Skin epidermis (tissue), 12 donors: ENCODE measurements at regions not wholly inside any gene's neighbourhood (a gene's known extent, or its start where the extent isn't known, plus 50 kb on each side); places are given as distances from the start of the nearest gene placed in this dataset.

Source experiments
- H3K27ac ChIP-seq, 21 experiments: fragments of 200-600 bp; sonication (generic) in 11 of 21; one replicate each; pipeline ENCODE4 v1.5.0; 2020; ENCODE audit warnings: mild to moderate bottlenecking in 3 of 21, inconsistent platforms in 2 of 21, moderate library complexity in 2 of 21
- H3K4me3 ChIP-seq, 7 experiments: fragments of 200-600 bp; sonication (generic) in 2 of 7; one replicate each; pipeline ENCODE4 v1.5.0; 2020; ENCODE audit warnings: inconsistent platforms in 2 of 7, mild to moderate bottlenecking in 2 of 7, moderate library complexity in 1 of 7

GRCh38 chr6:164929408-164929977 lies 379.9 kb downstream of the C6orf118 start:
- Histone ChIP-seq H3K4me3 (no peak overlapping the region), H3K27ac (no peak overlapping the region)

DNA sequence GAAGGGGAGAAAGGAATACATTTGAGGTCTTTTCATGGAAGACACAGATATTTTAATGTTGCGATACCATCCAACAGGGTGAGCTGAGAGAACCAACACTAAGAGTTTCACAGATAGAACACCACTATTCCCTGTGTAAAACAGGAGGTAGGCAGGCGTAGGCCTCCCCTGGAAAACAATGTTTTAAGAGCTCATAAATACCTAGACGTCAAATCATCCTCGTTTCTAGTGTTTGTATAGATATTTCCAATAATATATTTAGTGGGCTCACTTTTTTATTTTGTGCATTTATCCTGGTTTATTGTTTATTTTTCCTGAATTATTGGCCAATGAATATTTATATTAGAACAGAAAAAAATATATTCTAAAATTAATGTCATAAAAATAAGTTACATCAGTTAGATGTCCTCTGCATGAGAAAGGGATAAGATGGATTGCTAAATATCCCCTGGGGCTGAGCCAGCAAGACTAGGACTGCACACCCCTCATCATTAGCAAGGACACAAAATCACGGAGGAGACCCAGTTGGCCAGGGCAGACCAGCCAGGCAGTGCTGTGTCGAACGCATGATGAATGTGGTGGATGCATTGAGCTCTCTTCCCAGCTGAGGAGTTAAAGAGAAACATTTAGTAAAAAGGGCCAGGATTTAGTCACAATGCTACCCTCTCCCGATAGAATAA lies 380.5 kb downstream of the C6orf118 start:
- no peak overlapping the region for H3K4me3 ChIP-seq
- H3K27ac ChIP-seq, result no peak overlapping the region

DNA sequence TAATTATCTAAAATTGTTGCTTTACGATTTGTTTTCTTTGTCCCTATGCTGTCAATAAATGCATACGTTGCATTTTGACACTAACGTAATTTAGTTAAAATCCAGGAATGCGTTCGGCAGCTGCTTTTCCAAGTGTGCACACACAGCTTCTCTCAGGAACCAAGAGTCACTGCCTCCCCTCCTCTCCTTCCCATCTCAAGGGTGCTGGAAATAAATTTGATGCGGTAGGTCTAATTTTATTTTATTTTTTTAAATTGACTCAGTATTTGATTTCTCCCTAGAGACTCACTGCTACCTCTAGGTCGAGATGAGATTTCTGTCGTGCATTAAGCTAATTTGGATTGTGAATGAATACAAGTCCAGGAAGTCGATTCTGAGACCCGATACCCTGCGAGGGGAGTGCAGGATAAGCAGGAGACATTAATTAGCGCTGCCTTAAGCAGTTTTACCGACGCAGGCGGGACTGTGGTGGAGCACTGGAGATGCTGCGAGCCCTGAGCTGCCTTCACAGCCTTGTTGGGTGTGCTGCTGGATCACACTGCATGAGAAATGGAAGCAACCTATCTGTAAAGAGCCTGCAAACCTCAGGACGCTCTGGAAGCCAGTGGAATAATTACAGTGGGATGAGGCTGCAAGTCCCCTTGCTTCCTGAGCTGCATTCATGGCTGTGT lies 381.2 kb downstream of the C6orf118 start:
- no peak overlapping the region for H3K27ac ChIP-seq
- no peak overlapping the region for H3K4me3 ChIP-seq

DNA sequence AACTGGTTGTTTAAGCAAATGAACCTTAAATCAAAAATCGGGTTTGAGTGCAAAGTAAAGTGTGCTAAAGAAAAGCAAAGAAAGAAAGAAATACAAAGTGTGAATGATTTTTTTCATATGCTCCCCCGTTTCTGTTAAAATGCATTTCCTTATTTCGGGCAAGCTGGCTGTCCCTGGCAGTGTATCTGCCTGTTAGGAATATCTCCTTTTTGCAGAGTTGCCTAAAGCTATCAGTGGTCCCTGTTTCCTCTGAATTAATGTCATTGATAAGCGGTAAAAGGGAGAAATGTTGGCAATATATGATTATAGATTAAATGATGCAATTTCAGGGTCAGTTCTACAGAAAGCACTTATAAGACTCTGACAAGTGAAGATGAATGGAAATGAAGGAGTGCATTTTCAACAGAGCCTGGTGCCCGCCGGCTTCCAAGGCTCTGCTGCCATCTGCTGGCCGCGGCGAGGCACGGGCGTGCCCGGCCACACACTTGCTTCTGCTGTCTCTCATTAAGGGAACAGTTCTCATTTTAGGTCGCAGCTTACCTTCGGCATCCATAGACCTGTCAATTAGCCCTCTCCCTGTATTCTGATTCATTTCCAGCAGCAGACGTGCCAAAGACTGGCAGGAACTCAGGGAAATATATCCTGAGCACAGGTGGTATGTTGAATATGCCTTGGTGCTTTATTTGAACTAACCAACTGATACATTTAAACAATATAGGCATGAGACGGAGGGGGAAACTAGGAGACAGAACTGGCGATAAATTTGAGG lies 381.9 kb downstream of the C6orf118 start:
- Histone ChIP-seq H3K4me3 (no peak overlapping the region), H3K27ac (no peak overlapping the region)

DNA sequence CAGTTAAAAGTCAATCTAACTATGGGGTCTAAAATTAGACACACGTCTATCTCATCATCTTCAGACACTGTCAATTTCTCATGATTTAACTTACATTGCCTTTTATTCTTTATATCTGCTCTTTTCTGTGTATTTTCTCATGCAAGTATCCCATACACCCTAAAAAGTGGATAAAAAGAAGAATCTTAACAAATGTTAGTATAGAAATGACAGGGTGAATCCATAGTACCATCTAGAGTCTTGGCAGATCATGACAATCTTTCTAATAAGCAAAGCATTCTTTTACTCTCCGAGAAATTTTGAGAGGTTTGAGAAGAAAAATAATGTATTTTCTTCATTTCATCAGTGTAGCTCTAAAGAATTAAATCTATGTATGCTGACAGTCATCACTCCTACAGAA lies 382.7 kb downstream of the C6orf118 start:
- no peak overlapping the region for H3K27ac ChIP-seq

GRCh38 chr6:164925681-164926530 lies 383.5 kb downstream of the C6orf118 start:
- Histone ChIP-seq H3K27ac (no peak overlapping the region), H3K4me3 (no peak overlapping the region)

More for the DNA sequence above, 382.7 kb downstream of the C6orf118 start:
- H3K4me3 ChIP-seq, result no peak overlapping the region

DNA sequence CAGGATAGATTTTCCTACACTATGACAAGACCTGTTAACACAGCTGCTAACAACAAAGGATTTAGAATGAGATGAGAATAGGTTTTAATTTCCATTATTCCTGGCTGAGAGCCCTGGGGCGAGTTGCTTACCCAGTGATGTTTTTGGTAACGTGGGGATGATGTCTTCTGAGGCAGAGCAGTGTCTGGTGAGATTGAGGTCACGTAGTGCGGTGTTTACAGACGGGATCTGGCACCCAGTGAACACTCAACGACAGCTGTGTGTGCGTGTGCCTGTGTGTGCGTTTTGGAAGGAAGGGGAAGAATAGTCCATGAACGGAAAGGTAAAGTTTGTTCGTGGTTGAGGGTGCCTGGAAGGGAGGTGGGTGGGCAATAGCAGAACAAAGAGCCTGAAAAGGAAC lies 384.7 kb downstream of the C6orf118 start:
- Histone ChIP-seq H3K27ac (no peak overlapping the region), H3K4me3 (no peak overlapping the region)

DNA sequence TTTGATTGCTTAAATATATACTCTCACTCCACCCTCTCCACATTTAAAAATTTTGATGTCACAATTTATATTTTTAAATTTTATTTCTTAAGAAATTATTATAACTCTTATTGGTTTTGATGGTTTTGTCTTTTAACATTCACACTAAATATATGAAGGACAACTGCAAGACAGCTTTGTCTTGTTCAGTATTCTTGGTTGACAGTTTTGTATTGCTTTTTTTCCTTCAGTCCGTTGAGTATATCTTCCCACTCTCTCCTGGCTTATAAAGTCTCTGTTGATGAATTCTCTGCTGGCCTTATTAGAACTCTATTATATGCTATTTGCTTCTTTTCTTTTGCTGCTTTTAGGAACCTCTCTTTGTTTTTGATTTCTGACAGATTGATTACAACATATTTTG lies 392.2 kb downstream of the C6orf118 start:
- no peak overlapping the region for H3K4me3 ChIP-seq
- H3K27ac ChIP-seq, result no peak overlapping the region

DNA sequence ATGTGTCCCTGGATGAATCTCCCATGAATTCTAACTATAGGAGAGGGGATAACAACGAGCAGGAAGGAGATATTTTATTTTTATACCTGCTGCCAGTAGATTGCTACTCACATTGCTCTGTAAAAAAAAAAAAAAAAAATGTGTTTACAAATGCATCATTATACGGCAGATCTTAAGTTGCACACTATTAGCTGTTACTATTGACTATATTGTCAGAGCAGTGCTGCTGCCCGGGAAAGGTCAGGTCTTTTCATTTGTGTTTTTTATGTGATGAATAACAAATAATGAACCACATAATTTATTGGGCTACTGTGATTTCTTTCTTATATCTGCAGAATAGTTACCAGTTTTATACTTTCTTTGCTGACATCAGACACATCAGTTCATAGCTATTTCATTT lies 393.3 kb downstream of the C6orf118 start:
- H3K27ac ChIP-seq, result no peak overlapping the region
- H3K4me3 ChIP-seq, result no peak overlapping the region

- H3K4me3 ChIP-seq, result no peak overlapping the region
- no peak overlapping the region for H3K27ac ChIP-seq
Measured at GRCh38 chr6:164911873-164912580, 397.4 kb downstream of the C6orf118 start.

DNA sequence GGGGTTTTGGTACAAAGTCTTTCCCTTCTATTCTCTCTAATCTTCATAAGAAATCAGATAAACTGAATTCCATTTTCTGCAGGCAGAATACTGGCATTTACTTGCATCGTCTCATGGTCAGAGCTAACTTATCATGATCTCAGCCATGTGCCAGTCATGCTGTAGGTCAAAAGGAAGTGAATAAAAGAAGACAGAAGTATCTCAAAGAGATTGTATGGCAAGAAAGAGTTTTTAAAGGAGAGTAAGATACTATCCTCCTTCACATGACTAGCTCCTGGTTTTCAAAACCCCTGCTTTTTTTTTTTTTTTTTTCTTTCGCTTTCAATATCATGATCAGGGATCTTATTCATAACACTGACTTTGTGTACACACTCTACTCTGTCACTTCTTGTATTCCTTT lies 398.3 kb downstream of the C6orf118 start:
- no peak overlapping the region for H3K27ac ChIP-seq
- H3K4me3 ChIP-seq, result no peak overlapping the region

- no peak overlapping the region for H3K4me3 ChIP-seq
Measured at GRCh38 chr6:164906766-164907165, 402.6 kb downstream of the C6orf118 start.

DNA sequence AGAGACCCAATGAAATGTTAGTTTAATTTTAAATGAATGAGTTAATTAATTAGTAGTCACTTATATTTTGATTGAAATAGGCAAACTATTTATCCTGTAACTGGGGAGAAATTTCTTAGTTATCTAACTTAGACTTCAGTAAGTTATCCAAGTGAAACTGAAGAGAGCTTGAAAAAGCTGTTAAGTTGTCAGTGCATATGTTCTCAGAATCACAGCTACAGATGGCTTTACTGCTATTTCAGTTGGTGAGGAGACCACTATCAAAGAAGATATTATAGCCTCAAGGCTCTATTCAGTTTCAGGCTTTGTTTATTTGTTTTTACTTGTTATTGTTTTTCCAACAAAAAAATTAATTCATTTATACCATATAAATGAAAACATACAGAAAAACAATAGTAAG lies 404.1 kb downstream of the C6orf118 start:
- Histone ChIP-seq H3K27ac (no peak overlapping the region), H3K4me3 (no peak overlapping the region)

More at GRCh38 chr6:164906766-164907165, 402.6 kb downstream of the C6orf118 start:
- H3K27ac ChIP-seq, result no peak overlapping the region

DNA sequence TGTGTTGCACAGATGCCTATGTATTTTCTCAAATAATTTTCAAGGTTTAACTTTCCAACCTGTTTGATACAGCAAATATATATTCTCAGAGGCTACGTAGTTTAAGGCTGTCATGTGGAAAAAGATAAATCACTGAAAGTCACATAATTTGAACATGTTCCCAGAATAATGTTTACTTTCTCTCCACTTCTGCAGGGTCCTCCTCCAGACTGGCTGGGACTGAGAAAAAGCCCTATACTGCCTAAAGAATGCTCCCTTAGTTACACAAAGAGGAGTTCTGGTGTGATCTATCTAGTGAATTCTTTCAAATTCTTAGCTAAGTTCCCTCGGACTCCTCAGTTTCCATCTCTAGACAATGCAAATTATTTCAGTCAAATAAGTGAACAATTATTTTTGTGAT lies 411.0 kb downstream of the C6orf118 start:
- Histone ChIP-seq H3K27ac (no peak overlapping the region), H3K4me3 (no peak overlapping the region)

DNA sequence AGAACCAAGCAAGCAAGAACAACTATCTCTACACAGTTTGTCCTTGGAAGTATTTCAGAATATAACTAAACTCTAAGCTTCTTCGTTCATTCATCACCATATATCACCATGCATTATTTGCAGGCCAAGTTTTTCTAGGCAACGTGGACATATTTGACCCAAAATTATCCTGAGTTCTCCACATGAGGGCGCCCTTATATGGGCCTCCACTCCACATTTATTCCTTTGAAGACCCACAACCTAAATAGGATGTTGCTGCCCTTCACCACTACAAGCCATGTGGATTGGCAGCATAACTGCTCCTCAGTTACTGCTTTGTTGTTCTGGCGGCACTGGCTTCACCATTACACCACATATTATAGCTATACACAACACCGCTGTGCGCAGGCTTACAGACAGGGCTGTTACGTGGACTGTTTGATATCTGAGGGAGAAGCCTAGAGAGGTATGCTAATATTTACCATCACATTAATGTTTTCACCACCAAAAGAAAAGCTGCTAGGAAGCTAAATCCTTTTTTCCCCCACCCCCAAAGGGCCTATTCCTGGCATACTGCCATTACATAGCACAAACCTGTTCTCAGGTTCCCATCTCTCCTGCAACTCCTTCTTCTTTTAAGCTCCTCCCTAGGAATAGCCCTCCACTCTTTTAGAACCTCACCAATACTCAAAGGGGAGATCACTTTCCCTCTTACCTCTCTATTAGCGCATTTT lies 411.7 kb downstream of the C6orf118 start:
- H3K27ac ChIP-seq, result no peak overlapping the region

DNA sequence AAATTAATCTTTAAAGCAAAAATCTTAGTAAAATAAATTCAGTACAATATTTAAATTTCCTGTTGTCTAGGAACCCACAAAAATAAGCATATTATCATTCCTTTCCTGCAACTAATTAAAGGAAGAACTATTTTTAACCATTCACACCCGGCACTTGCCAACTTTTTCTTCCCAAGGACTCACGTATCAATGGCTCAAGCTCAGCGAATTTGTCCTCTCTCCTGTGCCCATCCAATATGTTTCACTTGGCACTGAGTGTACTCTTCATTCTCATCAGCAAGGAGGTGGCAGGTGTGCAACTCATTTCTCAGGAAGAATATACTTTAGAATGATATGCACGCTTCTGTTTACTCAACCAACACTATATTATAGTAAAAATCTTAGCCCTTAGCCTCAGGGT lies 419.4 kb downstream of the C6orf118 start:
- H3K4me3 ChIP-seq, result no peak overlapping the region
- H3K27ac ChIP-seq, result no peak overlapping the region

More for the DNA sequence above, 411.7 kb downstream of the C6orf118 start:
- H3K4me3 ChIP-seq, result no peak overlapping the region

DNA sequence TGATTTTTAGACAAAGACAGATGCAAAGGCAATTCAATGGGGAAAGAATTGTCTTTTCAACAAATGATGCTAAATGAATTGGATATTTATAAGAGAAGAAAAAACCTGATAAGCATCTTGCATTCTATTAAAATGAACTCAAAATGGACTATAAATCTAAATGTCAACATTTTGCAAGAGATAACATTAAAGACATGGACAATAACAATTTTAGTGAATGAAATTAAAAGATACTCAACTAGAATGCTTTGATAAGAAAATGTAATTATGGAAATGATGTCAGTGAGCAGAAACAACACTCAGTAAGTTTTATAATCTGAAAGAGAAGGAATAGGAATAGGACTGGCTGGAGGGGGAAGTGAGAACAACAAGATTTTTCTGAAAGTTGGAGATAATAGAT lies 421.7 kb downstream of the C6orf118 start:
- no peak overlapping the region for H3K27ac ChIP-seq

DNA sequence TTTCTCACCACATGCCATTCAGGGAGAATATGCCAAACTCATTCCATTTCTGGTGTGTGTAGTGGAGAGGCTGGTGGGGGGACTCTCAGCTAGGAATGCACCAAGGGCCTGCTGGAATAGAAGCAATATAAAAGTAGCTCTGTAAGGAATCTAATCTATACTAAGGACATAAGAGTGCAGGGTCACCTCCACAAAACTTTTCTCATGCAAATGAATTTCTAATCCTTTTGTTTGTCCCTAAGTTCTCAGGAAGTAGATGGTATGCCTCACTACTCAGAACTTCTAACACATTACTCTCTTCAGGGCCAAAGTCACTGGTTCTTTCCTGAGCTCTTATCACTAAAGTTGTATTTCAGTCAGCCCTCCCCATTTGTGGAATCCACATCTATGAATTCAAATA lies 427.2 kb downstream of the C6orf118 start:
- Histone ChIP-seq H3K4me3 (no peak overlapping the region), H3K27ac (no peak overlapping the region)

More for the DNA sequence above, 421.7 kb downstream of the C6orf118 start:
- H3K4me3 ChIP-seq, result no peak overlapping the region
